CD4-positive, alpha-beta T cell treated with Interleukin-17A for 1 hour (primary cell): ENCODE measurements at regions not wholly inside any gene's neighbourhood (a gene's known extent, or its start where the extent isn't known, plus 50 kb on each side); places are given as distances from the start of the nearest gene placed in this dataset.
"Not testable (repeated sequence)": the region's sequence is repeated elsewhere in the genome, so short reads cannot be mapped to it uniquely, and the experiment has no call there.

Experiments used
- DNase-seq: peaks from one replicate; pipeline ENCODE4 v3.0.0-alpha.2; 2020

GRCh38 chr14:97033556-97034081 is 236.4 kb downstream of the VRK1 start:
- no peak for DNase-seq

GRCh38 chr14:97036086-97036852 is 239.1 kb downstream of the VRK1 start:
- DNase-seq: no peak

GRCh38 chr14:97039717-97040363 is 242.7 kb downstream of the VRK1 start:
- no peak for DNase-seq

- no peak for DNase-seq
Measured at GRCh38 chr14:97046967-97047366, 249.8 kb downstream of the VRK1 start.

- DNase-seq: no peak
Measured at GRCh38 chr14:97052001-97052400, 254.8 kb downstream of the VRK1 start.

- no peak for DNase-seq
Measured at GRCh38 chr14:97053941-97054340, 256.8 kb downstream of the VRK1 start.

GRCh38 chr14:97055355-97055754 is 258.2 kb downstream of the VRK1 start:
- DNase-seq: no peak

GRCh38 chr14:97056086-97056485 is 258.9 kb downstream of the VRK1 start:
- DNase-seq: no peak

- no peak for DNase-seq
Measured at GRCh38 chr14:97057238-97058073, 260.3 kb downstream of the VRK1 start.

- DNase-seq: no peak
Measured at GRCh38 chr14:97058074-97058467, 260.9 kb downstream of the VRK1 start.

GRCh38 chr14:97058589-97058988 is 261.4 kb downstream of the VRK1 start:
- DNase-seq: no peak

- DNase-seq: no peak
Measured at GRCh38 chr14:97061198-97061597, 264.0 kb downstream of the VRK1 start.

- DNase-seq: no peak
Measured at GRCh38 chr14:97061714-97062113, 264.5 kb downstream of the VRK1 start.

- no peak for DNase-seq
Measured at GRCh38 chr14:97065305-97066067, 268.3 kb downstream of the VRK1 start.

- no peak for DNase-seq
Measured at GRCh38 chr14:97066068-97066899, 269.1 kb downstream of the VRK1 start.

- not testable (repeated sequence) for DNase-seq
Measured at GRCh38 chr14:97068293-97068692, 271.1 kb downstream of the VRK1 start.

- no peak for DNase-seq
Measured at GRCh38 chr14:97070259-97070658, 273.1 kb downstream of the VRK1 start.

- no peak for DNase-seq
Measured at GRCh38 chr14:97071177-97071576, 274.0 kb downstream of the VRK1 start.

- no peak for DNase-seq
Measured at GRCh38 chr14:97073622-97074021, 276.4 kb downstream of the VRK1 start.

- DNase-seq: no peak
Measured at GRCh38 chr14:97074456-97074855, 277.3 kb downstream of the VRK1 start.

- DNase-seq: no peak
Measured at GRCh38 chr14:97074856-97075255, 277.7 kb downstream of the VRK1 start.

GRCh38 chr14:97077253-97077653 is 280.1 kb downstream of the VRK1 start:
- peak; percentile 32 for DNase-seq
